ENCODE measurements at regions not wholly inside any gene's neighbourhood (a gene's known extent, or its start where the extent isn't known, plus 50 kb on each side); places are given as distances from the start of the nearest gene placed in this dataset.

GRCh38 chr16:54489225-54490111 lies 202.9 kb upstream of the IRX3 start:
- Mint-ChIP-seq H3K27ac (no peak overlapping the region), H3K27me3 (no peaks in the 10 kb centered on the region), H3K4me3 (no peak overlapping the region), H3K9me3 (no peaks in the 10 kb centered on the region), H3K36me3 (no peaks in the 10 kb centered on the region), H3K4me1 (no peaks in the 10 kb centered on the region)
- DNase-seq = no peak
- CTCF ChIA-PET = no interaction called here

DNA sequence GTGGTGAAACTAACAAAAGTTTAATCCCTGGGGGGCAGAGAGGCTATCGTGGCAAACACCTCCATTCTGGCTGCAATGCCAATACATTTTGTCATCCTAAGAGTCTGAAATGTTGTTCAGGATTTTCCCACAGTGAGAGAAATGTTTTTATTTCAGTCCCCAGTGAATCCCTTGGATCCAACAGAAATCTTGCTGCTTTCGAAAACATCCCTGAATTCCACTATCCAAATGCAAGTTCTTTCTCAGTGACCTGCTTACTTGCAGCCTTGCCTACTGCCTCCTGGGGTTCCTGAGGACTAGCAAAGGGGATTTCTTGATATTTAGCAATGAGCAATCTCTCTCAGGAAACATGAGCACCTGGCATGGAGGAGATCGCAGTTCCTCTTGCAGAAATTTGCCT lies 202.1 kb upstream of the IRX3 start:
- CTCF ChIA-PET = no interaction called here
- no peak overlapping the region for H3K27ac Mint-ChIP-seq
- no peak overlapping the region for H3K4me3 Mint-ChIP-seq
- H3K36me3 Mint-ChIP-seq = no peaks in the 10 kb centered on the region
- DNase-seq = no peak
- H3K9me3 Mint-ChIP-seq = no peaks in the 10 kb centered on the region
- no peaks in the 10 kb centered on the region for H3K4me1 Mint-ChIP-seq
- no peaks in the 10 kb centered on the region for H3K27me3 Mint-ChIP-seq

- H3K4me1 Mint-ChIP-seq = no peaks in the 10 kb centered on the region
- no peak overlapping the region for H3K27ac Mint-ChIP-seq
- CTCF ChIA-PET = interaction anchor here (1.3 kb wide), 1 partner anchor 11 kb away, joined by 3 read pairs; no protein-coding TSS in a partner anchor
- no peak overlapping the region for H3K4me3 Mint-ChIP-seq
- H3K36me3 Mint-ChIP-seq = no peaks in the 10 kb centered on the region
- H3K27me3 Mint-ChIP-seq = no peaks in the 10 kb centered on the region
- no peaks in the 10 kb centered on the region for H3K9me3 Mint-ChIP-seq
- no peak for DNase-seq
Measured at GRCh38 chr16:54487933-54488332, 201.3 kb upstream of the IRX3 start.

- H3K27me3 Mint-ChIP-seq = no peaks in the 10 kb centered on the region
- H3K4me3 Mint-ChIP-seq = no peak overlapping the region
- no peaks in the 10 kb centered on the region for H3K4me1 Mint-ChIP-seq
- CTCF ChIA-PET = no interaction called here
- H3K9me3 Mint-ChIP-seq = no peaks in the 10 kb centered on the region
- no peak for DNase-seq
- H3K36me3 Mint-ChIP-seq = no peaks in the 10 kb centered on the region
- H3K27ac Mint-ChIP-seq = no peak overlapping the region
Measured at GRCh38 chr16:54484700-54485099, 198.1 kb upstream of the IRX3 start.

- no peak overlapping the region for H3K4me3 Mint-ChIP-seq
Measured at GRCh38 chr16:54482892-54483574, 196.4 kb upstream of the IRX3 start.

GRCh38 chr16:54480429-54480828 lies 193.8 kb upstream of the IRX3 start:
- CTCF ChIA-PET = no interaction called here
- Mint-ChIP-seq H3K36me3 (no peaks in the 10 kb centered on the region), H3K9me3 (no peaks in the 10 kb centered on the region), H3K4me1 (no peaks in the 10 kb centered on the region), H3K27ac (no peak overlapping the region), H3K4me3 (no peak overlapping the region), H3K27me3 (no peaks in the 10 kb centered on the region)
- DNase-seq = no peak

More at GRCh38 chr16:54482892-54483574, 196.4 kb upstream of the IRX3 start:
- H3K9me3 Mint-ChIP-seq = no peaks in the 10 kb centered on the region
- H3K27ac Mint-ChIP-seq = no peak overlapping the region
- no peaks in the 10 kb centered on the region for H3K27me3 Mint-ChIP-seq
- DNase-seq = no peak
- no peaks in the 10 kb centered on the region for H3K4me1 Mint-ChIP-seq
- no peaks in the 10 kb centered on the region for H3K36me3 Mint-ChIP-seq
- CTCF ChIA-PET = no interaction called here

DNA sequence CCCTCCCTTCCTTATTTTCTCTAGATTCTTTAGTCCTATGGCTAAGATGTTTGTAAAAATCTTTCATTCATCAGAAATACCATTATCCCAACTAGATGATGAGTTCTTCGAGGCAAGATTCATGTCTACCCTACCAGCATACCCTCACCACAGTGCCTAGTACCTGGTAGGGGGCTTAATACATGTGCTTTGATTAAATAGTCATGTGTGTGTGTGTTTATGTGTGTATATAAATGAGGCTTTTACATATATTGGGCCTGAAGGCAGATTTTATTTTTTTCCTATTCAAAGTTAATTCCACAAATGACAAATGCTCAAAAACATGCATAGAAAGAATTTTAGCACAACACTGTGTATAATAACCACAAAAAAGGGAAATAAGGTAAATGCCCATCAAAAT lies 193.0 kb upstream of the IRX3 start:
- Mint-ChIP-seq H3K27ac (no peak overlapping the region), H3K27me3 (no peaks in the 10 kb centered on the region), H3K36me3 (no peaks in the 10 kb centered on the region), H3K4me1 (no peaks in the 10 kb centered on the region), H3K4me3 (no peak overlapping the region), H3K9me3 (peaks cover 3% of the 10 kb centered on the region)
- CTCF ChIA-PET = no interaction called here
- no peak for DNase-seq

DNA sequence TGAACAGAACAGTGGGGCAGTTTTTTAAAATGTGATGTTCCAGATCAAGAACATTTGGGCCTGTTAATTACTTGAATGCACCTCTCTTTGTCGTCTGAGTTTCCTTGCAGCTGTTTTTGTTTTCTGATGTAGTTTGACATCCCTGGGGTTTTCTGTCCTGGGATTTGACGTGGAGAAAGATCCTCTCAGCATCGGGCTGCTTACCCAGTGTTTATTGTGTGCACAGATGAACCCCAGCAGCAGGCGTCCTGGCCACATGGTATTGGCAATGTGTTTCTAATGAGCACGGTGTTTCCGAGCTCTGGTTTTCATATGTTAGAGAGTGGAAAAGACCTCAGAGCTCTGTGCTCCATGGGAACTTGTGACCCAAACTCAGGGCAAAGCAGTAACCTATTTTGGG lies 191.1 kb upstream of the IRX3 start:
- Mint-ChIP-seq H3K36me3 (no peaks in the 10 kb centered on the region), H3K9me3 (peaks cover 3% of the 10 kb centered on the region), H3K27ac (no peak overlapping the region), H3K4me3 (no peak overlapping the region), H3K4me1 (no peaks in the 10 kb centered on the region), H3K27me3 (no peaks in the 10 kb centered on the region)
- DNase-seq = no peak
- CTCF ChIA-PET = no interaction called here

DNA sequence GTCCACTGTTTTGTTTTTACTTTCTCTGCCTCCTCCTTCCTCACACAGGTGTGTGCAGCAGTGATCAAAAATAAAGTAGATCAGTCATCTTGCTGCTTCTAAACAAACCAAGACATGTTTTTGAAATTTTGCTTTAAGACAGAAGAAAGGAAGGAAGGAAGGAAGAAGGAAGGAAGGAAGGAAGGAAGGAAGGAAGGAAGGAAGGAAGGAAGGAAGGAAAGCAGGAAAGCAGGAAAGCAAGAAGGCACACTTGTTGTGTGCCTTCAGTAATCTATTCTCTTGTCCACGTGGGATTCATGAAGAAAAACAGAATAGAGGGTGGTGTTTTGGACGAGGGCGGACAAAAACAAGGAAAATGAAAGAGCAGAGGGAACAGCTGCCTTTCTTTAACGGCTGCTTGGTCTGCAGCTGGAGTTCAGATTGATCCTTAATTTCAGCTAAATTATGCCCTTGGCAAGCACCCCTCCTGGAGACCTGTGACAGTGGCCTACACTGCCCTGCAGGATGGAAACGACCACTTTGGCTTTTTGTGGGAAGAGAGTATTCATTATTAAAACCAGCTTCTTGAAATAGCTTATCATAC lies 188.5 kb upstream of the IRX3 start:
- peaks cover 3% of the 10 kb centered on the region for H3K9me3 Mint-ChIP-seq
- H3K27ac Mint-ChIP-seq = no peak overlapping the region
- DNase-seq = no peak
- H3K27me3 Mint-ChIP-seq = no peaks in the 10 kb centered on the region
- H3K4me3 Mint-ChIP-seq = no peak overlapping the region
- CTCF ChIA-PET = interaction anchor here (0.6 kb wide), 1 partner anchor 65 kb away, joined by 3 read pairs; no protein-coding TSS in a partner anchor
- no peaks in the 10 kb centered on the region for H3K36me3 Mint-ChIP-seq
- no peaks in the 10 kb centered on the region for H3K4me1 Mint-ChIP-seq

- no peak for DNase-seq
- H3K9me3 Mint-ChIP-seq = peaks cover 5% of the 10 kb centered on the region
- H3K27me3 Mint-ChIP-seq = no peaks in the 10 kb centered on the region
- H3K36me3 Mint-ChIP-seq = no peaks in the 10 kb centered on the region
- CTCF ChIA-PET = no interaction called here
- H3K4me3 Mint-ChIP-seq = no peak overlapping the region
- H3K4me1 Mint-ChIP-seq = no peaks in the 10 kb centered on the region
- no peak overlapping the region for H3K27ac Mint-ChIP-seq
Measured at GRCh38 chr16:54473226-54473993, 186.8 kb upstream of the IRX3 start.

DNA sequence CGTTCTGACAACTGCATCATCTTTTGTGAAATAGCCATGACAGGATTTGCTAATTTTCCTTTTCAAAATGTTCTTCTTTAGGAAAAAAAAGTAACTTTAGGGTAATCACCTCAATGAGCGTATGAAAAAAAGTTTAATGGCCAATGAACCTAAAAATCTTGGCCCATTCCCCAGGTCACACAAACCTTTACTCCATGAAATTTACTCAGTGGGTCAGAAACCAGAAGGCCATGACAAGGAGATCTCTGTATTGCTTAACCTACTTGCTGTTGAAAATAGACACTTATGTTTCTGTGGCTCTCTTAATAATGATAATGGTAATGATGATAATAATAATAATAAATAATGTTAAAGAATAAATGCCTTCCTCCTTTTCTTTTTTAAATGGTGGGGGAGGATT lies 180.8 kb upstream of the IRX3 start:
- H3K27me3 Mint-ChIP-seq = no peaks in the 10 kb centered on the region
- H3K4me3 Mint-ChIP-seq = no peak overlapping the region
- no peaks in the 10 kb centered on the region for H3K36me3 Mint-ChIP-seq
- H3K27ac Mint-ChIP-seq = no peak overlapping the region
- DNase-seq = no peak
- CTCF ChIA-PET = no interaction called here
- H3K4me1 Mint-ChIP-seq = no peaks in the 10 kb centered on the region
- H3K9me3 Mint-ChIP-seq = peaks cover 9% of the 10 kb centered on the region

GRCh38 chr16:54466233-54466632 lies 179.6 kb upstream of the IRX3 start:
- Mint-ChIP-seq H3K4me3 (no peak overlapping the region), H3K27me3 (no peaks in the 10 kb centered on the region), H3K4me1 (no peaks in the 10 kb centered on the region), H3K36me3 (no peaks in the 10 kb centered on the region), H3K9me3 (peaks cover 9% of the 10 kb centered on the region), H3K27ac (no peak overlapping the region)
- CTCF ChIA-PET = no interaction called here
- no peak for DNase-seq

DNA sequence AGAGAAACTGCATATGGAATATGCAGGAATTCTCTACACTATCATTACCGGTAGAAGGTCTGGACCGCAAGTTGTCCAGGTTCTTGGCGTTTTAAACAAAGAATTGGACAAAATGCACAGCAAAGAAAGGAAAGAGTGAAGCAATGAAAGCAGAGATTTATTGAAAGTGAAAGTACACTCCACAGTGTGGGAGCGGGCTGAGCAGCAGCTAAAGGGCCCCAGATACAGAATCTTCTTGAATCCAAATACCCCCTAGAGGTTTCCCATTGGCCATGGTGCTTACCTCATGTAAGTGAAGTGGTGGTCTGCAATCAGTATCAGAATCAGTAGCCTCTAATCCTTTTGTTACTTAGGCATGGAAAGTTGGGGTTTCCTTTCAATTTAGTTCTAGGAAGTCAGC lies 178.5 kb upstream of the IRX3 start:
- Mint-ChIP-seq H3K4me1 (no peaks in the 10 kb centered on the region), H3K9me3 (peaks cover 7% of the 10 kb centered on the region), H3K36me3 (no peaks in the 10 kb centered on the region), H3K27ac (no peak overlapping the region), H3K4me3 (no peak overlapping the region), H3K27me3 (no peaks in the 10 kb centered on the region)
- DNase-seq = no peak
- CTCF ChIA-PET = no interaction called here

- no peak for DNase-seq
- CTCF ChIA-PET = no interaction called here
Measured at GRCh38 chr16:54462771-54463170, 176.2 kb upstream of the IRX3 start.

More at GRCh38 chr16:54462771-54463170, 176.2 kb upstream of the IRX3 start:
- Mint-ChIP-seq H3K27ac (no peak overlapping the region), H3K9me3 (peaks cover 6% of the 10 kb centered on the region), H3K4me3 (no peak overlapping the region), H3K36me3 (no peaks in the 10 kb centered on the region), H3K4me1 (no peaks in the 10 kb centered on the region), H3K27me3 (no peaks in the 10 kb centered on the region)

All from activated naive CD4-positive, alpha-beta T cell treated with anti-CD3 and anti-CD28 coated beads, Interleukin-2, amount 10 ng/mL, durations not matched to agents 7 days and 5 days (primary cell).